NCI-H510A treated with DMSO at 0.1 percent for 48 hours (cell line): ENCODE measurements at regions not wholly inside any gene's neighbourhood (a gene's known extent, or its start where the extent isn't known, plus 50 kb on each side); places are given as distances from the start of the nearest gene placed in this dataset.

ENCODE experiments used
- DNase-seq: peaks from one replicate; lab custom pipeline; 2025; lab: John Stamatoyannopoulos, UW

GRCh38 chr15:35596285-35596684 is 50.3 kb upstream of the DPH6 start:
- no peak for DNase-seq

GRCh38 chr15:35602836-35603235 is 56.9 kb upstream of the DPH6 start:
- no peak for DNase-seq

GRCh38 chr15:35603301-35603700 is 57.3 kb upstream of the DPH6 start:
- no peak for DNase-seq

GRCh38 chr15:35603856-35604255 is 57.9 kb upstream of the DPH6 start:
- DNase-seq = no peak

GRCh38 chr15:35605764-35606449 is 59.9 kb upstream of the DPH6 start:
- DNase-seq = no peak

GRCh38 chr15:35606450-35606779 is 60.5 kb upstream of the DPH6 start:
- no peak for DNase-seq

- no peak for DNase-seq
These were observed 70.7 kb upstream of the DPH6 start for GRCh38 chr15:35616498-35617271.

- no peak for DNase-seq
These were observed 72.6 kb upstream of the DPH6 start for GRCh38 chr15:35618260-35619188.

GRCh38 chr15:35622641-35623340 is 76.8 kb upstream of the DPH6 start:
- DNase-seq = no peak

- DNase-seq = no peak
These were observed 78.9 kb upstream of the DPH6 start for GRCh38 chr15:35624881-35625280.

GRCh38 chr15:35626571-35627318 is 80.8 kb upstream of the DPH6 start:
- no peak for DNase-seq

GRCh38 chr15:35627696-35628095 is 81.7 kb upstream of the DPH6 start:
- no peak for DNase-seq

GRCh38 chr15:35629766-35630165 is 83.8 kb upstream of the DPH6 start:
- no peak for DNase-seq

- peak; percentile 52 for DNase-seq
These were observed 84.6 kb upstream of the DPH6 start for GRCh38 chr15:35630532-35630931.

GRCh38 chr15:35630985-35631384 is 85.0 kb upstream of the DPH6 start:
- DNase-seq = peak; percentile 52

GRCh38 chr15:35633677-35634076 is 87.7 kb upstream of the DPH6 start:
- DNase-seq = no peak

- no peak for DNase-seq
These were observed 100.8 kb upstream of the DPH6 start for GRCh38 chr15:35646790-35647189.

GRCh38 chr15:35647303-35647702 is 101.3 kb upstream of the DPH6 start:
- DNase-seq = no peak

- DNase-seq = no peak
These were observed 103.0 kb upstream of the DPH6 start for GRCh38 chr15:35648941-35649340.

- DNase-seq = no peak
These were observed 103.6 kb upstream of the DPH6 start for GRCh38 chr15:35649575-35649974.

GRCh38 chr15:35654332-35654731 is 108.4 kb upstream of the DPH6 start:
- no peak for DNase-seq
